Activated CD4-positive, CD25-positive, alpha-beta regulatory T cell treated with anti-CD3 and anti-CD28 coated beads, Interleukin-2, amount 50 U/mL, for 24 hours (primary cell): ENCODE measurements at regions not wholly inside any gene's neighbourhood (a gene's known extent, or its start where the extent isn't known, plus 50 kb on each side); places are given as distances from the start of the nearest gene placed in this dataset.

Experiments used
- ATAC-seq, 2 donors: fragments of 150-1000 bp; cut with Tn5 transposase; one replicate each; pipeline ENCODE4 v1.10.0; 2021; ENCODE audit warnings: mild to moderate bottlenecking in 1 of 2, moderate library complexity in 1 of 2

DNA sequence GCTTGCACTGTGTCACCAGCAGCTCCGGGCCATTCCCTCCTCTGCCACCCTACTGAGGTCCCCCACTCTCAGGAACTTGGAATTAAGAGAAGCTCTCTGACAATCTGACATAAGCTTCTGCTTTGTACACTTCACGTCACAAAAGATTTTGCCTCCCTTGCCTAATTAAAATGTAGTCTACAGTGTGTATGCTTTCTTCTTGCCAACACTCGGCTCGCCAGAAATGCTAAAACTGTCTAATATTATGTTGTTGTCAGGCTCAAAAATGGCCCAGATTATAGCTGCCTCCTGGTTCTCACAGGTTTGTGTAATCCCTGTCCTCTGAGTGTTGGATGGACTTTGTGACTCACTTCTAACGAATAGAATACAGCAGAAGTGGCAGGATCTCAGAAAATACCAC is 474.7 kb downstream of the MBD2 start:
- no peak for ATAC-seq

DNA sequence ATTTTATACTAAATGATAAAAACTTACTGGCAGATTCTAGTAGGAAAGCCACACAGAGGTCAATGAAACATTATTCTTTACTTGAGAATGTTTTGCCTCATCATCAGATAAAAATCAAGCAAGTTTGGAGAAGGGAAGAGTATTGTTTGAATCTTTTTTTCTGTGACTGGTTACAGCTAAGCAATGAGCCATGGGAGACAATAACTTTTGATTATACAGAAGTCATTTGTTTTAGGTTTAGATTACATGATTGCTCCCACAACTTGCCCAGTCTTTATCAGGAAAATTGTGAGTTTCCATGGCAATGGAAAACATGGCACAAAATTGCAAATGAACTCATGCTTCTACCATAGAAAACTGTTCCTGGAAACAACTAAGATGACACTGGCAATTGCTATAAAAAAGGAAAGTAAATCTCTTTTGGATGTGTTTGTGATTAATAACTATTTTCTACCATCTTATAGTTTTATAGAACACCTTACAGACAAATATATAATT is 476.8 kb downstream of the MBD2 start:
- no peak for ATAC-seq

DNA sequence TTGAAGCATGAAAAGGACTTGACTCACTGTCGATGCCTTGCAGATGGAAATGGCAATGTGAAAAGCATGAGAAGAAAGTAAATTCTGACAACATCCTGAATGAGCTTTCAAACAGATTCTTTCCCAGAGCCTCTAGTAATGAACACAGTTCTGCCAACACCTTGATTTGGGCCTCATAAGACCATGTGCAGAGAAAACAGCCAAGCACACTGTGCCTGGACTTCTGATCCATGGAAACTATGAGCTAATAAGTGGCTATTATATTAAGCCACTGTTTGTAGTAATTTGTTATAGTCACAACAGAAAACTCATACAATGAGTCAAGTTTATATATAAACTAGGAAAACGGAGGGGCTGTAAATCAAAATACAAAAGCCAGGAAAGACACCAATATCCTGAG is 477.3 kb downstream of the MBD2 start:
- ATAC-seq, result no peak

DNA sequence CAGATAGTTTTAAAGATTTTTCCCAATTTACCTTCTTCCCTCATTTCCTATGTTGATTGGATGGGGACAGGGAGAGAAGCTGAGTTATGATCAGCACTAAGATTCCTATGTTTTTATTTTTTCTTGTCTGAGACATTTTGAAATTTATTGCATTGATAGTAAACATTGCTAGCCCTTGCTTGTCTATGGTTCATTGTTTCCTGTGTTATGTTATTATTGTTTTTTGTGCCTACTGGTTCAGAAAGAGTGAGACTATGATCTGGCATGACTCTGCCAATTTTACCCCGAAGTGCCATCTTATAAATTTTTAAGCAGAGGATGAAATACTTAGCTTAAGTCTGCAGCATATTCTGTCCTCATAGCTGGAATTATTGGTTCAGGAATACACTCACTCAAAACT is 478.5 kb downstream of the MBD2 start:
- no peak for ATAC-seq

DNA sequence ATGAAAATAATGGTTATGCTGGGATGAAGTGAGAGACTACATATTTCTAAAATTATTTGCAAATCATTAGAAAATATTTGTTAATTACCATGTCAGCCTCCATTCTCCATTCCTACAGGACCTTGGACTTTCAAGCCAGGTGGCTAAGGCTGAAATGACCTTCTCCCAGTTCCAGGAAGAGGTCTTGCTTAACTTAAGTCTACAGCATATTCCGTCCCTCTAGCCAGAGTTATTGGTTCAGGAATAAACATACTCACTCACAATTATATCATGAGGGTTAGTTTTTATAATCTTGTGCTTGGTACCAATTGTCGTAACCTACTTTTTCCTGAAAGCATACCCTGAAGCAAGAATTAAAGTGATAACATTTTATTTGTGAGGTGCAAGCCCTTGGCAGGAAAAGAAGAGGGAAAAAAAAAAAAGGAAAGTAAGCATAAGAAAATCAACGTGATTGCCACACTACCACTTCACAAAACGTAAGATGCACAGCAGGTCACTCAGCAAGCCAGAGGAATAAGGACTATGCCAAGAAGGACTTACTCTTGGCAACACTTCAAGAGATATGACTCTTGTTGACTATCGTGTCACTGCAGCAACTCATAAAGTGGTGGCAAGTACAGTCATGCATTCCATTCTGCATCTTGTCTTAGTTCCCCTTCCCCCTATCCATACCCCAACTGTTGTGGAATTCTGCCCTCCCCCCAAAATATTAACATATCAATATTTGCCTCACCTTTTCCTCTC is 479.1 kb downstream of the MBD2 start:
- ATAC-seq, result no peak

DNA sequence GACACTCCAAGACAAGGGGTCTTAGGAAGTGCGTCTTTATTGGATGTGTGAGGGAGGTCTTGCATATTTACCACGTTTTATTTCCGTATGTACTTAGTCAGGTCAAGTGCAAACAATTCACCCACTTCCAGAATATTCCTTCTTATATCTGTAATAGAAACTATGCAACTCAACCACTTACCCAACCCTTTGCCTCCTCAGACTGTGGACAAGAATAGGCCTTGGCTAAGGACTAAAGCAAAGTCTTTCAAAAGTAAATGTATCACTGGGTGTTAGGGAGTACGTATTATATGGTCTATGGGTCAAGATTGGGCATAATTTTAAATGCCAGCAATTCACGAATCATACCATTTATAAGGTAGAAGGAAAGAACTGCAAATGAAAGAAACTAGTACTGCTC is 484.8 kb downstream of the MBD2 start:
- ATAC-seq, result no peak

DNA sequence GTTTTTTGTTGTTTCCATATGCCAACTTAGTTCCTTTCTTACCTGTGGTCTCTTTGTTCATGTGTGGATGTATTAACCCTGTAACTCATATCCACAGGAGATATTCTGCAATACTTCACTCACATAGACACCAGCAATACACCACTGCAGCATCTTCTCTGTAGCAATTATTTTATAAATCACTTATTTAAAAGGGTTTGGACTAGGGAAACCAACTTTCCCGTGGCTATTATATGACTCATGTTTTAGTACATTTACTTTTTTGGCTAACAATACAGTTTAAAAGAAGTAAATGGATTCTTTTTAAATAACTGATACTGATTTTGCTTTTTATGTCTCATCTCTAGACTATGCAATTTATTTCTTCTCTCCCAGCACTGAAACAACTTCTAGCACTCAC is 488.9 kb downstream of the MBD2 start:
- no peak for ATAC-seq

DNA sequence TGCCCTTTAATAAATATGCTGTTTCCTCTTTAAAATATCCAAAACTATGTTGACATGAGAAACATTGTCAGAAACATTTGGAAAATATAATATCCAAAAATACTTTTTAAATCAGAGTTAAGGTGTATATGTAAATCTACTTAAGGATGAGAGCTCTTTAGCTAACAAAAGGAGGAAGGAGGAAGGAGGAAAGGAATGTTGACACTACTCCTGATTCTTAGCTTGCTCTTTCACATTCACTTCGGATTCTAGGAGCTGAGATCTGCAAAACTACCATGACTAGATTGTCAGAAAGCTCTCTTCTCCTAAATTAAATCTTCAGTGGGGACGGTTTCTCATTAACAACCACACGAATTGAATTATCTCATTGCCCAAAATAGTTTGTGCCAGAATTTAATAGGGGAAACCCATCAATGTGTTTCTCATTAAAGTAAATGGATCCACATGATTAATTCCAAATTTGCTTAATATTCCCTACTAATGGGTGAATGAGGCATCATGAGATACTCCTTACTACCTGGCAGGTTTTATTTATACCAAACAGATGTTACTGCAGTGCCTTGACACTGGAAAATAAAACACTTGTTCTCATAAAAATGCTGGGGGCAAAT is 509.1 kb downstream of the MBD2 start:
- ATAC-seq, result no peak

DNA sequence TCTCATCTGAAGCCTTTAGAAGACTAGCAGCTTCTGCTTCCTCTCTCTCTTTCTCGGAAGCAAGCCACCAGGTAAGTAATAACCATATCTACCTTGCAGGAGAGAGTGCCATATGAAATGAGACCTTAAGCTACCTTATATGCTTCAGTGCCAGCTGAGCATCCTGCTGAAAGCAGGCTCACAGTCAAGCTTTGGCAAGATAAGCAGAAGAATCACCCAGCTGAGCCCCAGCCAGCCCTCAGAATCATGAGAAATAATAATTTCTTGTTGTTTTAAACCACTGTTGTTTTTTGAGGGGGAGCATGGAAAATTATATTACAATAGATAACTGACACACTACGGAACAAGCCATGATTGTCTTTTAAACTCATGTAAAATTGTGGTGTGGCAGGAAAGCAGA is 514.4 kb downstream of the MBD2 start:
- no peak for ATAC-seq

DNA sequence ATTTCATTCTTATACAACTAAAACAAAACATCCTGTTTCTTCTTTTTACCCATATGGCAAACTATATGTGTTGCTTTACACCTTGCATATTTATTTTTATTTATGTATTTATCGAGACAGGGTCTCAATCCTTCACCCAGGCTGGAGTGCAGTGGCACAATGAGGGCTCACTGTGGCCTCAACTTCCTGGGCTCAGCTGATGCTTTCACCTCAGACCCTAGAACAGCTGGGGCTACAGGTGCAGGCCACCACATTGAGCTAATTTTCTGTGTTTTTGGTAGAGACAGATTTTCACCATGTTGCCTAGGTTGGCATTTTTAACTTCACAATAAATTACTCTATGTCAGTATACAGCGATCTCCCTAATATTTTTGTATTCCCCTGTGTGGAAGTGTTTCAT is 522.0 kb downstream of the MBD2 start:
- ATAC-seq, result no peak

DNA sequence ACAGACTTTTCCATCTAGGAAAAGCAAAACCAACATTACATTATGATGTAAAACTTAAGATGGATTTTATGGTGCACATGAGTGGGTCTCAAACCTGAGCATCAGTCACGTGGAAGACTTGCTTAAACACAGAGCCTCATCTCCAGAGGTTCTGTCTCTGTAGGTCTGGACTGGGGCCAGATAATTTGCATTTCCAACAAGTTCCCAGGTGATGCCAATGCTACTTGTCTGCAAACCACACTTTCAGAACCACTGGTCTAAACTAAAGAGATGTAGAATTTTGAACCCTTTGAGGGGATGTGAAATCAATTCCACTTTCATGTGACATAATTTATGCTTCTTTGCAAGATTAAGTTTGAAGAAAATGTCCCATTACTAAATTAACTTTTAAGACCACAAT is 522.8 kb downstream of the MBD2 start:
- no peak for ATAC-seq

DNA sequence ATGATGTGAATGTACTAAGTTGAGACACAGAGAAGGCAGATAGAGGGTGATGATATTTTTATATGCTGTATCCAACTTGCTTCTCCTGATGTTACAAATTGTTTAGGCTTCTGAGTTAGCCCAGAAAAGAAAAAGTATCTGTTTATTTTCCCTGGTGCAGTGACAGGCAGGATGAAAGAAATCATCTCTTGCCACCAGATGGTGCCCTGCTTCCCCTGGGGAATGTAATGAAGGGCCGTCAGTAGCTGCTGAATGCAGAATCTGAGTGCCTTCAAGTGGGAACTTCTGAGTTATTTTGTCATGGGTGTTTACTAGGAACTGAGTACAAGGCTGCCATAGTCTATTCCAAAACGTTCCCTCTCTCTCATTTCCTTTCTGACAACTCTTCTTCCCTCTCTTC is 525.6 kb downstream of the MBD2 start:
- ATAC-seq, result no peak

DNA sequence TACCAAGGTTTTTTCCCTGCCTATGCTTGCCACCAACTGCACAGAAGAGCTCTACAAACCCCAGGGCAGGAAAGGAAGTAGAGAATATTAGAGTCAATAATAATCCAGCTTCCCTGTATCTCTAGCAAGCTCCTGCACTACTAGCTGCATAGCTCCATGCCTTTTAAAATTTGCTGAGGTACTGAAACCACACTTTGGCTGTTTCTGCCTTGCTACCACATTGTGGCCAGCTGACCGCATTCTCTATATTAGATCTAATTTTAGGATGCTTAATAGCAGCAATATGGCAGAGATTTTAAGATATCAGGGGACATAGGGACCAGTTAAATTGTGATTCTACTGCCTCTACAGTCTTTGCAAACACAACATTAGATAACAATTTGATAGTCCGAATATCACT is 534.6 kb downstream of the MBD2 start:
- no peak for ATAC-seq

DNA sequence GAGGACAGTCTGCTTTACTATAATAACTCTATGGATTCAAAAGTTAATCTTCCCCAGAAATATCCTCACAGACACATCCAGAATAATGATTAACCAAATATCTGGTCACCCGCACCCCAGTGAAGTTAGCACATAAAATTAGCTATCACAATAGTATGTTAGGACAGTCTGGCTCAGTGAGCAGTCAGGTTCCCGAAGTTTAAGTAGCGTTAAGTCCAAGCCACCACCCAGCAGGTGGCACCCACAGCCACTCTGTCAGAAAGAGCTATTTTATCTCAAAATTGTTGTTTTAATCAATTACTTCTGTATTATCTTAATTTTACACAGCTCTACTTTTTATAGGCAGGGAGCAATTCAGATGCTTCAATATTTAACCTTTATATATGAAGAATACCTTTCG is 537.5 kb downstream of the MBD2 start:
- no peak for ATAC-seq

DNA sequence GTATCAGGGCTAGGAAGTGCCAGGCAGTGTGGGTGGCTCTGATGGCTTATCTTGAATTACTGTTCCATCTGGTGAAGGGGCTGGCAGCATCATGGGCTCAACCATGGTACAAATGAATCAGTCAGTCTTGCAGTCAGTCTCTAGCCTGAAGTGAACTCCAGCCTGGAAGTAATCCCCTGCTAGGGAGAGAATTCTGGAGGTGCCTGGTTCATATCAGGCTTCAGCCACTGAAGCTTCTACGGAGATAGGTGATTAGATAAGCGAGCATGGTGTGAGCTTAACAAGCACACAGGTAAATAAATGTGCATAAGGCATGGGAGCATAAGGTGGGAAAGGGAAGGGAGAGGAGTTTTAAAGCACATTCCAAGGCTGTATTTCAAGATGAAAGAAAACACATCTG is 541.7 kb downstream of the MBD2 start:
- ATAC-seq, result no peak

DNA sequence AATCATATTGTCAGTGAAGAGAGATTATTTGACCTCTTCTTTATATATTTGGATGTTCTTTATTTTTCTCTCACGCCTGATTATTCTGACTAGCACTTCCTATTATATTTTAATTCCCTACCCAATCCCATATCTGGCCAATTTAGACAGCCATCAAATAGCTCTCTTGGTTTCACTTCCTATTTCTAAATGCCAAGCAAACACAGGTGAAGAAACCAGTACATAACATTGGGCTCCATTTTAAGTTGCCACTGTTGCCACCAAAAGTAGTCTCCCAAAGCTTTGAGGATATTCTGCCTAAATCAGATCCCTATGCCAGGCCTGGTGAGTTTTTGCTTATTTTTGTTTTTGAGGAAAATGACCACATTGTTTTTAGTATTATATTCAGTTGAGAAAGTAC is 547.0 kb downstream of the MBD2 start:
- ATAC-seq, result no peak

DNA sequence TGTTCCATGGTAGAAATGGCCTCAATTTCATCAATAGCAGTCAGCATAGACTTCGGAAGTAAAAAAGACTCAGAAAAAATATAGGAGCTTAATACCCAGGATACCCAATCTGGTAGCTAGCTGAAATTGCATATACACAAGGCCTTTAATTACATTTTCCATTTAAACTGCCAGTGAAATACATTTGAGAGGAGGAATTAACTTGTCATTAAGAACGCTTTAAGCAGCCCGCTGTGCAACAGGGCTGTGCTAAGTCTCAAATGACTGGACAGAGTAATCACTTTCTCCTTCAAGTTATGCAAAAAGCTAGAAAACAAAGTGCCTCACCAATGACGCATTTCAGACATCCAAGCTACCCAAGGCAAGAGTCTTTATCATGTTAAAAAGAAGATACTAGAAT is 558.8 kb downstream of the MBD2 start:
- ATAC-seq, result no peak

DNA sequence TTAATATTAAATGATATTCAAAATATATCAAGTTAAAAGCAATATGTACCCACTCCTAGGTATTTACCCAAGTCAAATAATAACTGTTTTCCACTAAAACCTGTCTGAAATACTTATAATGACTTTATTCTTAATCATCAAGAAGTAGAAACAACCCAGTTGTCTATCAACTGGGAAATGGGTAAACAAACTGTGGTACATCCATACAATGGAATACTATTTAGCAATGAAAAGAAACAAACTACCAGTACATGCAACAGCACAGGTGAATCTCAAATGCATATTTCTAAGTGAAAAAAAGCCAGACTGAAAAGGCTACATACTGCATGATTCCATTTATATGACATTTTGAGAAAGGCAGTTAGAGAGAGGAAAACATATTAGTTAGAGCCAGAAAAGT is 559.9 kb downstream of the MBD2 start:
- ATAC-seq, result no peak

DNA sequence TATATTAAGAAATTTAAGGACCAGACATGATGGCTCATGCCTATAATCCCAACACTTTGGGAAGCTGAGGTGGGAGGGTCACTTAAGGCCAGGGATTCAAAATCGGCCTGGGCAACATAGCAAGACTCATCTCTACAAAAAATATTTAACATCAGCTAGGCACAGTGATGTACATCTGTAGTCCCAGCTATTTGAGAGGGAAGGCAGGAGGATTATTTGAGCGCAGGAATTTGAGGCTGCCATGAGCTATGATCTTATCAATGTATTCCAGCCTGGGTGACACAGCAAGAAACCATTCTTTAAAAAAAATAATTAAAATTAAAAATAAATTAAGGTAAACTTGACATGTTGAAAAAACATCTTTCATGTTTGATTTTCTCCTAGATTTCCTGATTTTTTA is 564.2 kb downstream of the MBD2 start:
- ATAC-seq, result no peak

DNA sequence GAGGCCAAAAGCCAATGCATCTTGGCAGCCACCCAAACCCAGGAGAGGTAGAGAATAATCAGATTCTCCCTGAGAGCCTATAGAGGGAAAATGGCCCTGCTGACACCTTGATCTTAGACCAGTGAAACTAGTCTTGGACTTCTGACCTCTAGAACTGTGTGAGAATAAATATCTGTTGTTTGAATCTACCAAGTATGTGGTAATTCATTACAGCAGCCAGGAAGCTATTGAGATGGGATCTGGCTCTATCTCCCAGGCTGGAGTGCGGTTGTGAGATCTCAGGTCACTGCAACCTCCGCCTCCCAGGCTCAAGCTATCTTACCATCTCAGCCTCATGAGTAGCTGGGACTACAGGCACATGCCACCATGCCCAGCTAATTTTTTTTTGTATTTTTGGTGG is 567.2 kb downstream of the MBD2 start:
- ATAC-seq, result no peak

DNA sequence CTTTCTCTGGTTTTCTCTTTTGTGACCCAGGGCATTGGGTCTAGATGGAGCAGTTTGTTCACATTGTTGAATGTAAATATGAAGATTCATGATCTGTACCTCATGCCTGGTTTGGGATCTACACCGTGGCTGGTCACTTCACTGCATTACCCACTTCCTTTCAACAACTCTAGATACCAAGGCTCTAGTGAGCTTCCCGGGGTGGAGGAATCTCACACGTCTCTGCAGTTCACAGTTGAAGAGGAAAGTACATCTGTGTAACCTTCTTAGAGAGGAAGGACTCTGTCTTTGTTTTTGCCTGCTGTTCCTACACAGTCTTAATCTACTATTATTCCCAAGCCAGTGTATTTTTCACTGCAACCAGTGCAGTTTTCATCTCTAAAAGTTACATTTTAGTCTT is 574.8 kb downstream of the MBD2 start:
- no peak for ATAC-seq

DNA sequence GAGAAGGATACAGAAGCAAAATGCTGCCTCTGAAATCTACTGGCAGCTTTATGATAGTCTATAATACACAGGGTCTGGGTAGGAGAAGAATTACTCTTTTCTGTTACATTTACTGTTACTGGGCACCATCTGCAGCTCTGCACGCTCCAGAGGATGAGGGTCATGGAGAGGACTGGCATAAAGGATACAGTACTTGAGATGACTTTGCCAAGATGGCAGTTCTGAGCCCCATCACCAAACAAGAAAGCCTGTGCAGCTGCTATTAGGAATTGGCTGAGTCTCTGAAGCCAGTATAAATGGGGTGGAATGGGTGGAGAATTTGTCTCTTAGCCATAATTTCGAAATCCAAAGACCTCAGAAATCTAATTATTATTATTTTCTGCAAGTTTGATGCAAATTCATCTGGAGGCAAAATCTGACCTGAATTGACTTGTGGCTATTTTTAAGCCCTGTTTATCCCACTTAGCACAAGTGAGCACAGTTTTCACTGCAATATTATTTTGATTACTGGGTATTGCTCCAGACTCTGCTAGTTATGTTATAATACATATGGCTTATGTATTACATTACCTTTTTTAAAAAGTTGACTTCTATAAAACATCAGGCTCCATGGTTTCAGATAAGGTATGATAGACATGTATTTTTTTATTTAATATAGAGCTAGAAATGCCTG is 579.5 kb downstream of the MBD2 start:
- ATAC-seq, result no peak

DNA sequence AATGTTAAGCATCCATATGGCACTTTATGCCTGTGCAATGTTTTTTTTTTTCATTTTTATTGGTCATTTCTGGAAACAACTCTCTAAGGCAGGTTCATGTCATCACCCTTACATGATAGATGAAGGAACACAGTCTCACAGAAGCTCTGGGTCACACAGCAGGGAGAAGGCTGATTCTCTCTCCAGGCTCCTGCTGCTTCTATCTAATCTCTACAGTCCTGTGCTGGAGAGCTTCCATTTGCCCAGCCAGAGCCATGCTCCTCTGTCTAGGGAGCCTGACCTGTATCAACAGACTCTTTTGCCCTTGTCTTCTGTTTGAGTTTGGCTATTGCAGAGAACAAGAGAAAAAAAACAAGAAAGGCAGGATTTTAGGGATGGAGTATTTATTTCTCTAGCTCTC is 584.8 kb downstream of the MBD2 start:
- no peak for ATAC-seq

DNA sequence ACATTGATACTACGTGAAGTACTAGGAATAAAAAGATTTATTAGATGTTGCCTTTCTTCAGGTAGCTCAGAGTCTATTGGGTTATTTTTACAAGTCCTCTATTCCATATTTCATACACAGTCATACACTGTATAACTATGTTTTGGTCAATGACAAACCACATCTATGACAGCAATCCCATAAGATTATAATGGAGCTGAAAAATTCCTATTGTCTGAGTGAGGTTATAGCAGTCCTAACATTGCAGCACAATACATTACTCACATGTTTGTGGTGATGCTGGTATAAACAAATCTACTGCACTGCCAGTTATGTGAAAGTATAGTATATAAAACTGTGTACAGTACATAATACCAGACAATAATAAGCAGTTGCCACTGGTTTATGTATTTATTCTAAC is 595.1 kb downstream of the MBD2 start:
- no peak for ATAC-seq
